ENCODE measurements at regions not wholly inside any gene's neighbourhood (a gene's known extent, or its start where the extent isn't known, plus 50 kb on each side); places are given as distances from the start of the nearest gene placed in this dataset.

DNA sequence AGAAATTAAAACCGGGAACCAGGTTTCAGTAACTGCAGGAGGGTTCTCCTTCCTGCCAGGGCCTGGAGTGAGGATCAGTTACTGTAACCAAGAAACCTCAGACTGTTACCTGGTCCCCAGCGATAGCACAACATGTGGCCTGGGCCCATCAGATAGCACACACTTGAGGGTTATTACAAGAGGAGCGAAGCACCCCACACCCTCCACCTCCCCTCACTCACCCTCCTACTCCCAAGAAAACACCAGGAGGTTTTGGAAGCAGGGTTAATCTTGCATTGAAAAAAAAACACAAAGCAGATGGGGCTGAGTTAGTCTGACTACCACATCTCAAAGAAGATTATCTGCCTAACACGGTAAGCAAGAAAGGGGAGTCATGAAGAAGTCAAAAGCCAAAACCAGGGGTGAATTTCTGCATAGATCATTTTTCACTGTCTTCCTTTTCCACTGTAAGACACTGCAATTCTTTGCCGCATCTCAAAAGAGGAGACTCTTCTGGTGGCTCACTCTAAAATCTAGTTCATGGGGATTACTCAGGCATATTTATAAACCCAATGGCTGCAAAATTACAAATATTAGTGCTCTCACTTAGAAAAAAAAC lies 75.9 kb upstream of the DOCK9 start:
- no peak overlapping the region for H3K4me2 ChIP-seq (ENCODE audit: low read length)
- no peak overlapping the region for H3K9ac ChIP-seq
- H3K79me2 ChIP-seq: peaks cover 3% of the 10 kb centered on the region
- no peaks in the 10 kb centered on the region for H3K9me3 ChIP-seq (ENCODE audit: control insufficient read depth, low read length)
- H3K4me1 ChIP-seq: peaks cover 5% of the 10 kb centered on the region
- no peak overlapping the region for H3K4me3 ChIP-seq (ENCODE audit: low read depth, low read length)
- no peak overlapping the region for H2AFZ ChIP-seq
- no peak for TF ChIP-seq CTCF (IDR thresholded peaks at IDR 0.05)
- no peaks in the 10 kb centered on the region for H3K27me3 ChIP-seq (ENCODE audit: control insufficient read depth, insufficient read depth, low read length)
- no peaks in the 10 kb centered on the region for H3K36me3 ChIP-seq (ENCODE audit: control insufficient read depth, insufficient read depth, low read length)
- no peak overlapping the region for H3K27ac ChIP-seq

GRCh38 chr13:99055281-99055680 lies 77.4 kb upstream of the DOCK9 start:
- Histone ChIP-seq H3K79me2 (peaks cover 3% of the 10 kb centered on the region), H3K27ac (no peak overlapping the region), H3K4me3 (ENCODE audit: low read depth, low read length) (no peak overlapping the region), H3K4me1 (peaks cover 5% of the 10 kb centered on the region), H3K9me3 (ENCODE audit: control insufficient read depth, low read length) (no peaks in the 10 kb centered on the region), H2AFZ (no peak overlapping the region), H3K36me3 (ENCODE audit: control insufficient read depth, insufficient read depth, low read length) (no peaks in the 10 kb centered on the region), H3K9ac (no peak overlapping the region), H3K4me2 (ENCODE audit: low read length) (no peak overlapping the region), H3K27me3 (ENCODE audit: control insufficient read depth, insufficient read depth, low read length) (no peaks in the 10 kb centered on the region)
- TF ChIP-seq CTCF (IDR thresholded peaks at IDR 0.05): no peak

GRCh38 chr13:99055735-99056134 lies 77.9 kb upstream of the DOCK9 start:
- H3K27ac ChIP-seq: no peak overlapping the region
- no peaks in the 10 kb centered on the region for H3K36me3 ChIP-seq (ENCODE audit: control insufficient read depth, insufficient read depth, low read length)
- H3K4me1 ChIP-seq: peaks cover 5% of the 10 kb centered on the region
- H3K79me2 ChIP-seq: peaks cover 3% of the 10 kb centered on the region
- no peak overlapping the region for H3K4me2 ChIP-seq (ENCODE audit: low read length)
- H3K4me3 ChIP-seq (ENCODE audit: low read depth, low read length): no peak overlapping the region
- no peak overlapping the region for H2AFZ ChIP-seq
- no peaks in the 10 kb centered on the region for H3K27me3 ChIP-seq (ENCODE audit: control insufficient read depth, insufficient read depth, low read length)
- H3K9ac ChIP-seq: no peak overlapping the region
- no peak for TF ChIP-seq CTCF (IDR thresholded peaks at IDR 0.05)
- H3K9me3 ChIP-seq (ENCODE audit: control insufficient read depth, low read length): no peaks in the 10 kb centered on the region

GRCh38 chr13:99056381-99057014 lies 78.6 kb upstream of the DOCK9 start:
- Histone ChIP-seq H3K4me1 (peaks cover 5% of the 10 kb centered on the region), H3K9ac (no peak overlapping the region), H3K4me3 (ENCODE audit: low read depth, low read length) (no peak overlapping the region), H3K4me2 (ENCODE audit: low read length) (no peak overlapping the region), H3K27me3 (ENCODE audit: control insufficient read depth, insufficient read depth, low read length) (no peaks in the 10 kb centered on the region), H3K36me3 (ENCODE audit: control insufficient read depth, insufficient read depth, low read length) (no peaks in the 10 kb centered on the region), H2AFZ (no peak overlapping the region), H3K27ac (no peak overlapping the region), H3K79me2 (peaks cover 3% of the 10 kb centered on the region), H3K9me3 (ENCODE audit: control insufficient read depth, low read length) (no peaks in the 10 kb centered on the region)
- TF ChIP-seq CTCF (IDR thresholded peaks at IDR 0.05): no peak

Data from parathyroid adenoma (tissue), 2 donors.